Breast epithelium (tissue), 4 donors: ENCODE measurements at regions not wholly inside any gene's neighbourhood (a gene's known extent, or its start where the extent isn't known, plus 50 kb on each side); places are given as distances from the start of the nearest gene placed in this dataset.
"Not testable (repeated sequence)": the region's sequence is repeated elsewhere in the genome, so short reads cannot be mapped to it uniquely, and the experiment has no call there.

Experiments used
- DNase-seq, 2 donors: peaks; one replicate each; pipeline ENCODE4 v3.0.0-alpha.2; 2019; ENCODE audit warnings: low spot score in 2 of 2
- H3K27ac ChIP-seq, 2 donors: fragments of 200-600 bp; sonication (generic) in 1 of 2; one replicate each; pipeline ENCODE4 v1.5.1; 2016 to 2019; ENCODE audit warnings: mild to moderate bottlenecking in 1 of 2
- H3K27me3 ChIP-seq, 2 donors: fragments of 200-600 bp; sonication (generic) in 1 of 2; one replicate each; pipeline versions ENCODE4 v1.5.1 to v1.6.0; 2017 to 2019; ENCODE audit warnings: control low read depth in 1 of 2, mild to moderate bottlenecking in 1 of 2
- H3K36me3 ChIP-seq: fragments of 200-600 bp; one replicate; pipeline ENCODE4 v1.5.1; 2019
- H3K4me1 ChIP-seq, 2 donors: fragments of 200-600 bp; sonication (generic); one replicate each; pipeline ENCODE4 v1.5.1; 2016 to 2019; ENCODE audit warnings: control low read depth in 1 of 2
- H3K4me3 ChIP-seq, 3 donors: fragments of 200-600 bp; sonication (generic); 1 replicate in 2 of 3; 2 replicates in 1 of 3; pipeline ENCODE4 v1.5.1; 2016 to 2019; ENCODE audit warnings: mild to moderate bottlenecking in 3 of 3, moderate library complexity in 2 of 3
- H3K9me3 ChIP-seq, 2 donors: fragments of 200-600 bp; sonication (generic) in 1 of 2; one replicate each; pipeline ENCODE4 v1.5.1; 2016 to 2019; ENCODE audit warnings: control low read depth in 1 of 2
- CTCF ChIP-seq, 3 donors: fragments of 450-650 bp; IDR thresholded peaks; one replicate each; pipeline ENCODE4 v1.5.1; 2016 to 2017; ENCODE audit warnings: antibody characterized with exemption in 3 of 3, mild to moderate bottlenecking in 3 of 3, moderate library complexity in 3 of 3
- POLR2A ChIP-seq: fragments of 450-650 bp; IDR thresholded peaks from one replicate; pipeline ENCODE4 v1.6.1; 2016; ENCODE audit warnings: antibody characterized with exemption, mild to moderate bottlenecking, moderate library complexity
- POLR2AphosphoS5 ChIP-seq, 3 donors: sonication (generic); formaldehyde crosslinking; IDR thresholded peaks; one replicate each; pipeline ENCODE4 v1.6.1; 2017; ENCODE audit warnings: antibody characterized with exemption in 3 of 3
- intact Hi-C: fragments of 100-400 bp; cut with DNase I; formaldehyde crosslinking; loops from one replicate; pipeline ENCODE4 v1.15.1; 2023; ENCODE audit warnings: low total_unique reads

- Histone ChIP-seq H3K36me3 (no peaks in the 10 kb centered on the region), H3K27ac (no peak overlapping the region), H3K27me3 (no peaks in the 10 kb centered on the region), H3K4me1 (no peaks in the 10 kb centered on the region), H3K9me3 (no peaks in the 10 kb centered on the region), H3K4me3 (no peak overlapping the region)
- TF ChIP-seq POLR2A (no peak), POLR2AphosphoS5 (IDR thresholded peaks at IDR 0.05) (no peak), CTCF (IDR thresholded peaks at IDR 0.05) (no peak)
- intact Hi-C loops, result no loop called here
- no peak for DNase-seq
Measured at GRCh38 chr2:240384711-240385450, 50.6 kb upstream of the GPC1 start.

GRCh38 chr2:240385451-240386161, 49.9 kb upstream of the GPC1 start:
- H3K36me3 ChIP-seq, H3K4me3 ChIP-seq, H3K9me3 ChIP-seq, H3K4me1 ChIP-seq, intact Hi-C loops, H3K27me3 ChIP-seq, DNase-seq, H3K27ac ChIP-seq: not testable (repeated sequence)
